Suprapubic skin (tissue), 4 donors: ENCODE measurements at regions not wholly inside any gene's neighbourhood (a gene's known extent, or its start where the extent isn't known, plus 50 kb on each side); places are given as distances from the start of the nearest gene placed in this dataset.

ENCODE experiments used
- DNase-seq, 2 donors: peaks; one replicate each; pipeline ENCODE4 v3.0.0-alpha.2; 2019; ENCODE audit warnings: low spot score in 2 of 2
- H3K27ac ChIP-seq: fragments of 200-600 bp; sonication (generic); one replicate; pipeline ENCODE4 v1.5.1; 2019
- H3K27me3 ChIP-seq: fragments of 200-600 bp; sonication (generic); one replicate; pipeline ENCODE4 v1.5.1; 2019
- H3K36me3 ChIP-seq: fragments of 200-600 bp; sonication (generic); one replicate; pipeline ENCODE4 v1.5.1; 2019
- H3K4me1 ChIP-seq: fragments of 200-600 bp; sonication (generic); one replicate; pipeline ENCODE4 v1.5.1; 2019
- H3K4me3 ChIP-seq: fragments of 200-600 bp; sonication (generic); one replicate; pipeline ENCODE4 v1.5.1; 2019; ENCODE audit warnings: mild to moderate bottlenecking
- H3K9me3 ChIP-seq: fragments of 200-600 bp; sonication (generic); one replicate; pipeline ENCODE4 v1.5.1; 2019
- EP300 ChIP-seq: sonication (generic); formaldehyde crosslinking; IDR thresholded peaks from one replicate; pipeline ENCODE4 v1.6.1; 2017; ENCODE audit warnings: antibody characterized with exemption
- POLR2A ChIP-seq, 2 donors: fragments of 450-650 bp; IDR thresholded peaks; one replicate each; pipeline ENCODE4 v1.6.1; 2017; ENCODE audit warnings: antibody characterized with exemption in 2 of 2, mild to moderate bottlenecking in 2 of 2, moderate library complexity in 2 of 2
- POLR2AphosphoS5 ChIP-seq, 3 donors: sonication (generic); formaldehyde crosslinking; IDR thresholded peaks; one replicate each; pipeline ENCODE4 v1.6.1; 2017; ENCODE audit warnings: antibody characterized with exemption in 3 of 3
- WGBS: methylation state at CpG from one replicate; pipeline ENCODE4 v1.1.5; 2018; 5-methylcytosine and 5-hydroxymethylcytosine counted together
- TF ChIP-seq, protein P1 (sequence below), 2 donors: fragments of 200-600 bp in 1 of 2; fragments of 450-650 bp in 1 of 2; sonication (generic) in 1 of 2; IDR thresholded peaks; one replicate each; pipeline ENCODE4 v1.5.1; 2016 to 2019; ENCODE audit warnings: antibody characterized with exemption in 2 of 2, mild to moderate bottlenecking in 1 of 2, moderate library complexity in 1 of 2

DNA sequence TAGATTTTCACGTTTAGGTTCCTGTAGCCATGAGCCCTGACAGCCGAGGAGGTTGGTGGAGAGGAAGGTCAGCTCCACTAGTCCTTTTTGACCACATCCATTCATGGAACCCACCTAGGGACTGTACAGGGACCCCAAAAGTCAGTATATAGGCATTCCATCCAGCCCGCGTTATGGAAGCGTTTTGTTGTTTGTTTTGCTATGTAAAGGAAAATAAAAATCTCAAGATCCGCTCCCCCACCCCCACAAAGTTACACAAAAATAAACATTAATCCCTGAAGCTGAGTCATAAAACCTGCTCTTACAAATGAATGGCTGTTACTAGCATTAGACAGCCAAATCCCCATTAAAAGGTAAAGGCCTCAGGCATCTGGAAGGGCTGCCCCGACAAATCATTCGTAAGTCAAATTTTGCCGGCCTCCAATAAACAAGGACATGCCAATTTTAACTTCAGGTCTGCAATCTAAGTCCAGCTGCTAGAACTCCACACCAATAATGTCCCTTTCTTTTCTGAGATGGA is 292.9 kb downstream of the MED10 start:
- DNase-seq: no peak
- Histone ChIP-seq H3K27me3 (no peaks in the 10 kb centered on the region), H3K27ac (no peak overlapping the region), H3K9me3 (no peaks in the 10 kb centered on the region), H3K4me1 (no peaks in the 10 kb centered on the region), H3K36me3 (no peaks in the 10 kb centered on the region), H3K4me3 (no peak overlapping the region)
- 53% methylated on average over 9 of the region's 9 CpGs for WGBS
- no peak for TF ChIP-seq EP300
- TF ChIP-seq, protein P1, sequence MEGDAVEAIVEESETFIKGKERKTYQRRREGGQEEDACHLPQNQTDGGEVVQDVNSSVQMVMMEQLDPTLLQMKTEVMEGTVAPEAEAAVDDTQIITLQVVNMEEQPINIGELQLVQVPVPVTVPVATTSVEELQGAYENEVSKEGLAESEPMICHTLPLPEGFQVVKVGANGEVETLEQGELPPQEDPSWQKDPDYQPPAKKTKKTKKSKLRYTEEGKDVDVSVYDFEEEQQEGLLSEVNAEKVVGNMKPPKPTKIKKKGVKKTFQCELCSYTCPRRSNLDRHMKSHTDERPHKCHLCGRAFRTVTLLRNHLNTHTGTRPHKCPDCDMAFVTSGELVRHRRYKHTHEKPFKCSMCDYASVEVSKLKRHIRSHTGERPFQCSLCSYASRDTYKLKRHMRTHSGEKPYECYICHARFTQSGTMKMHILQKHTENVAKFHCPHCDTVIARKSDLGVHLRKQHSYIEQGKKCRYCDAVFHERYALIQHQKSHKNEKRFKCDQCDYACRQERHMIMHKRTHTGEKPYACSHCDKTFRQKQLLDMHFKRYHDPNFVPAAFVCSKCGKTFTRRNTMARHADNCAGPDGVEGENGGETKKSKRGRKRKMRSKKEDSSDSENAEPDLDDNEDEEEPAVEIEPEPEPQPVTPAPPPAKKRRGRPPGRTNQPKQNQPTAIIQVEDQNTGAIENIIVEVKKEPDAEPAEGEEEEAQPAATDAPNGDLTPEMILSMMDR (IDR thresholded peaks at IDR 0.05): no peak
- no peak for TF ChIP-seq POLR2AphosphoS5 (IDR thresholded peaks at IDR 0.05)
- no peak for TF ChIP-seq POLR2A (IDR thresholded peaks at IDR 0.05)

DNA sequence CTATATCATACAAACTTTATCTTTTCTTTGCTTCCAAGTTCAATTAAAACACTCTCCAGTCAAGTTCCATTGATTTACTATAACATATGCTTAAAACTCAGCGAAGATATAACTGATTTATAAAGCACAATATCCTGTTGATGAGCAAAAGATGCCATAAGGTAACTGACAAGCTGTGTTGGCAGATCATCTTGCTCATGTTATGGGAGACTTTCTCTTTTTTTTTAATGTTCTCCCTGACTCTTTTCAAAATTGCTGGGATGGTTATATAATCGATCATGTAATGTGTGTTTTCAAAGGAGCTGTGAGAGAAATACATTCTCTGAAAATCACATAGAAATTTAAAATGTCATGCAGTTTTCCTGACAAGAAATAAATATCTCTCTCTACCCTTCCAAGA is 293.5 kb downstream of the MED10 start:
- H3K27me3 ChIP-seq: no peaks in the 10 kb centered on the region
- DNase-seq: no peak
- H3K4me1 ChIP-seq: no peaks in the 10 kb centered on the region
- H3K36me3 ChIP-seq: no peaks in the 10 kb centered on the region
- H3K9me3 ChIP-seq: no peaks in the 10 kb centered on the region
- no peak overlapping the region for H3K27ac ChIP-seq
- TF ChIP-seq POLR2AphosphoS5 (IDR thresholded peaks at IDR 0.05): no peak
- TF ChIP-seq POLR2A (IDR thresholded peaks at IDR 0.05): no peak
- no peak for TF ChIP-seq EP300
- TF ChIP-seq, protein P1 (IDR thresholded peaks at IDR 0.05): no peak
- no peak overlapping the region for H3K4me3 ChIP-seq
- 68% methylated on average over 2 of the region's 2 CpGs for WGBS

DNA sequence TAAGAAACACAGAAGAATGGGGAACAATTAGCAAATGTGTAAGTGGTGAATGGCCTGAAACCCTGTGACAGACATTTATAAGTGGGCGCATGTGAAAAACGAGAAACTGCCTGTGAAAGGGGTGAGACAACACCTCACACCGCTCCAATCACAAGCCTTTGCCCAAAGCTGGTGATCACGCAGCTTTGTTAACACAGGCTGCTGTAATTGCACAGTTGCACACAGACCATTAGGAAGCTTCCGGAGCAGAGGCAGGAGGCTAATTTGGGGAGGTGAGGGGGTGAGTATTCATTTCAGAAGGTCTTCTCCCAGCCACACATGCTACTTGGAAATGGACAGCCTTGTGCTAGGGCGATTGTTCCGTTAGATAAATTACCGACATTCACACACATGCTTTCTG is 294.0 kb downstream of the MED10 start:
- H3K4me3 ChIP-seq: no peak overlapping the region
- H3K9me3 ChIP-seq: no peaks in the 10 kb centered on the region
- DNase-seq: no peak
- no peak overlapping the region for H3K27ac ChIP-seq
- TF ChIP-seq POLR2A (IDR thresholded peaks at IDR 0.05) (no peak), EP300 (no peak), POLR2AphosphoS5 (IDR thresholded peaks at IDR 0.05) (no peak)
- TF ChIP-seq, protein P1 (IDR thresholded peaks at IDR 0.05): no peak
- WGBS: 72% methylated on average over 8 of the region's 8 CpGs
- no peaks in the 10 kb centered on the region for H3K27me3 ChIP-seq
- H3K36me3 ChIP-seq: no peaks in the 10 kb centered on the region
- no peaks in the 10 kb centered on the region for H3K4me1 ChIP-seq

DNA sequence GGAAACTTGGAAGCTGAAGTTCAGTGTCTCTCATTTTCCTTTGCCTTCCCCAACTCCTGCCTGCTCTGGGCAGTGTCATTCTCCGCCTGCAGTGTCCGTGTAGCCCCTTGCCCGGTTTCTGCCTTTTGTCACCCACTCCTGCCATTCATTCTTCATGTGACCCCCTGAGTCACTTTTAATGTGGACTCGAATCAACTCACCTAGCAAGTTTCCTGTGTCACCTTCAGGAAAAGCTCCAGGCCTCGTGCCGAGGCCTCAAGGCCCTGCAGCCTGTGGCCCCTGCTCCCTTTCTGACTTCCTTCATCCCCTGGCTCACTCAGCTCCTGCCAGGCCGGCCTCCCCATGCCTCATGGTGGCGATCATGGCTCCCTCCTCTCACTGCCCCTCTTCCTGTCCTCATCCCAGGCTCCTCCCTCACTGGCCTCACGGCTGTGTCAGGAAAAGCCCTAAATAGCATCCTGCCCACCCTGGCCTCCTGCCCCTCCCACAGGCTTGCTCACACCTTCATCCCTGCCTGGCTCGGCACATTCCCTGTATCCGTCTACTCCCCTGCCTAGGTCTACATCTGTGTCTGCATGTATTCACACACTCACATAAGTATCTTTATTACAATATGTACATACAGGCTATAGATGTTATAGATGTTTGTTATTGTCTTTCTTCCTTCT is 294.9 kb downstream of the MED10 start:
- Histone ChIP-seq H3K4me1 (no peaks in the 10 kb centered on the region), H3K9me3 (no peaks in the 10 kb centered on the region), H3K36me3 (no peaks in the 10 kb centered on the region), H3K27me3 (no peaks in the 10 kb centered on the region), H3K4me3 (no peak overlapping the region), H3K27ac (no peak overlapping the region)
- TF ChIP-seq POLR2AphosphoS5 (IDR thresholded peaks at IDR 0.05): no peak
- no peak for TF ChIP-seq EP300
- TF ChIP-seq, protein P1 (IDR thresholded peaks at IDR 0.05): no peak
- no peak for TF ChIP-seq POLR2A (IDR thresholded peaks at IDR 0.05)
- 73% methylated on average over 11 of the region's 11 CpGs for WGBS
- DNase-seq: no peak

DNA sequence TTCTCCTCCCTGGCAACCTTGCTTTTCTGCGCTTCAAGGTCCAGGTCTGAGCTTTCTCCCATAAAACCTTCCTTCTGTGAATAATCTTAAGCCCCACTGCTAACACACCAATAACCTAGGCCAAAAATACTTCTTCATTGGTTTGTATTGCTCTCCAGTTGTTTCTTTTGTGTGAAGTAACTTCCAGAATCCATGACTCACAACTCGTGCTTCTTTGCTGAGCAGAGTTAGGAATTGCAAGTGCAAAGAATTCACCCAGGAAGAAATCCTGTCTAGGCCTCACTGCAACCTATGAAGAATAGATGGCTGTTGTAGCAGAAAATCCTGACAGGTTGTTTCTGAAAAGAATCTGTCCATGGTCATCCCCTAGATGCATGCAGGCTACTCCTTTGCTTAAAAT is 295.7 kb downstream of the MED10 start:
- Histone ChIP-seq H3K9me3 (no peaks in the 10 kb centered on the region), H3K27ac (no peak overlapping the region), H3K27me3 (no peaks in the 10 kb centered on the region), H3K36me3 (no peaks in the 10 kb centered on the region), H3K4me3 (no peak overlapping the region), H3K4me1 (no peaks in the 10 kb centered on the region)
- DNase-seq: no peak
- no peak for TF ChIP-seq POLR2A (IDR thresholded peaks at IDR 0.05)
- no peak for TF ChIP-seq EP300
- TF ChIP-seq POLR2AphosphoS5 (IDR thresholded peaks at IDR 0.05): no peak
- TF ChIP-seq, protein P1 (IDR thresholded peaks at IDR 0.05): no peak
- 89% methylated on average over 2 of the region's 2 CpGs for WGBS
